Putamen (tissue), 1 donor: ENCODE measurements at regions not wholly inside any gene's neighbourhood (a gene's known extent, or its start where the extent isn't known, plus 50 kb on each side); places are given as distances from the start of the nearest gene placed in this dataset.
"Not testable (repeated sequence)": the region's sequence is repeated elsewhere in the genome, so short reads cannot be mapped to it uniquely, and the experiment has no call there.

Experiments
- DNase-seq: peaks from one replicate; pipeline ENCODE4 v3.0.0-alpha.2; 2016; ENCODE audit warnings: low spot score

DNA sequence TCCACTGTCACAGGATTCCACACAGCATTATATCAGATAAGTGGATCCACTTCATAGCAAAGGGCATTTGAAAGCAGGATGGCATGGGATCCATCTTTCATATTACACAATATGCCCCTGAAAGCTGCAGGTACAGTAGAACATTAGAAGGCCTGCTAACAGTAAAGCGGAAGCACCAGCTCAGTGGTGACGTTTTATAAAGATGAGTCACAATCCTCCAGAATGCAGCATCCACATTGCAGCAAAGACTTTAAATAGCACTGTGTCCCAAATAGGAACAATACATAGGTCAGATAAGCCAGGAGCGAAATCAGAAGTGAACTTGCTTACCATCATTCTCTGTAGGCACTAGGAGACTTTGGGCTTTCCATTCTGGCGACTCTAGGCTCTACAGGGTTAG, 609.5 kb upstream of the FAT1 start:
- DNase-seq, result no peak

- DNase-seq, result no peak
These were observed 611.7 kb upstream of the FAT1 start for GRCh38 chr4:187335339-187335738.

DNA sequence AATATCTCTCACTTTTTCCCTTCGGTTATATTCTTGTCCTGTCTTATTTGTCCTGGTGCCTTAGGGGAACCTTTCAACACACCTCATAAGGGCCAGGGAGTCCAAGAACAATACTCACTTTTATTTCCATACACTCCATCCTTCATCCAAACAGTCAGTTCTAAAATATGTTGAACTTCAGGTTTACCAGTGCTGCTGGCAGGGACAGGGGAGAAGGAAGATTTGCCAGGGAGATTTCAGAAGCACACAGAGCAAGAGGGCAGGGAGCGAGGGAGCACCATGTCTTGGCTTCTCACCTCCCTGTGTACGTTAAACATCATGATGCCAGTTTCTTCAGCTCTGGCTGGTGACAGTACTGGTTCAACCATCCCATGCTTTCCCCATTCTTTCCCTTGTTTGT, 631.1 kb upstream of the FAT1 start:
- no peak for DNase-seq

GRCh38 chr4:187357045-187357643, 633.5 kb upstream of the FAT1 start:
- DNase-seq, result no peak

DNA sequence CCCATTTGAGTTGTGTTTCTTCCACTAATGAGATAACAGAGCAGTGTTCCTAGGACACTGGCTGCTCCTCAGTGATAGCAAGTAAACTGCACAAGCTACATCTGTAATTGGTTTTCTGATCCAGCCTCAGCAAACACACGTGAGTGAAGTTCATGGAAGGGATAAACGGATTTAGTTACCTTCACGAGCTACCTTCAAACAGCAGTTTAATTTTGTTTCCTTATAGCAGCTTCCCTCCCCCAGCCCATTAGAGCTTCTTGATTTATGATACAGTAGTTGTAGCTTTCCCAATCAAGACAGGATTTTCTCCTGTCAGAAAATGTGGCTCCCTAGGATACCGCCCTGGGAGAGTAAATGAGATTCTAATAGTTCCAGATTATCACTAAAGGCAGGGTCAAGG, 634.2 kb upstream of the FAT1 start:
- no peak for DNase-seq

DNA sequence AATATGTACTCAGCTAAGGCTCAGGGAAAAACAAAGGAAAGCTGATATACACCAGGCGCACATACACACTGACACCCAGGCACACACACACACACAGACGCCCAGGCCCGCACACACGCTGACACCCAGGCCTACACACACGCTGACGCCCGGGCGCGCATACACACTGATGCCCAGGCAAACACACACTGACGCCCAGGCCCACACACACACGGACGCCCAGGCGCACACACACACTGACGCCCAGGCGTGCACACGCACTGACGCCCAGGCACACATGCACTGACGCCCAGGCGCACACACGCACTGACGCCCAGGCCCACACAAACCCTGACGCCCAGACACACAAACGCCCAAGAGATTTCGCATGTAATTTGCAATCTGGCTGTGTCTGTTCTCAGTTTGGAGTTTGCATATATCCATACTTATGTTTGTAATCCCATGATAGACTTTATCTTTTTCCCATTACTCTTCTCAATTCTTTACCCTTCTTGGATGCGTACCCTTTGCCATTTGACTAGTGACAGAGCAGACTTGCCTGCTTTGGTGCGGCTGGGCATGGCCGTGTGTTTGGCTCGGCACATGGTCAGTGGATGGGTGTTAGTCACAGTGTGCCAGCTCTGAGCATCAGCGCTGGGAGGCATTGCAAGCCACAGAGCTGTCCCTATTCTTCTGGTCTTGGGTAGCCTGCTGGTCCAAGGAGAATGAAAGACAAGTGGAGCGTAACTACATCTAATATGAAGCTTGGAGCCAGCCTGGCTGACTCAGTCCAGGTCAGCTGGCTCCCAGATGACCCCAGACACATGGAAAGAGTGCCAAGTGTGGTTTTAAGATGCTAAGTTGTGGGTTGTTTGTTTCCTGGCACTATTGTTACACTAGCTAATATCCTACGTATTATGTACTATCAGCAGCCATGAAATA, 632.4 kb upstream of the ZFP42 start:
- no peak for DNase-seq

- DNase-seq, result no peak
These were observed 631.2 kb upstream of the ZFP42 start for GRCh38 chr4:187364401-187364800.

- DNase-seq, result no peak
These were observed 630.7 kb upstream of the ZFP42 start for GRCh38 chr4:187364851-187365250.

DNA sequence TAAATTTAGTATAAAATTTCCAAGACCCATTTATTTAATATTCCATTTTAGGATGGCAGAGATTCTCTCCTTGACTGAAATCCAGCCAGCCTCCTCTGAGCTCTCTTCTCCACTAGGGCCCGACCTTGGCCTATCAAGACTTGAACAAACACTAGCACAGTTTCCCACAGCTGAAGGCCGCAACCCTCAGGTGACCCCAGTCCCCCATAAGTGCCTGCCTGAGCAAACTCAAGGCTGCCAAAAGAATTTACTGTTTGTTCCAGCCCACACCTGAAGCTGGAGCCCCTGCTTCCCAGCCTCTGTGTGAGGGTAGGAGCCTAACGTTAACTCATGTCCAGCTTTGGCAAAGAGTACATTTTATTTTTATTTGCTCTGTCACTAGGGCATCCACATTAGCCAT, 629.0 kb upstream of the ZFP42 start:
- no peak for DNase-seq

DNA sequence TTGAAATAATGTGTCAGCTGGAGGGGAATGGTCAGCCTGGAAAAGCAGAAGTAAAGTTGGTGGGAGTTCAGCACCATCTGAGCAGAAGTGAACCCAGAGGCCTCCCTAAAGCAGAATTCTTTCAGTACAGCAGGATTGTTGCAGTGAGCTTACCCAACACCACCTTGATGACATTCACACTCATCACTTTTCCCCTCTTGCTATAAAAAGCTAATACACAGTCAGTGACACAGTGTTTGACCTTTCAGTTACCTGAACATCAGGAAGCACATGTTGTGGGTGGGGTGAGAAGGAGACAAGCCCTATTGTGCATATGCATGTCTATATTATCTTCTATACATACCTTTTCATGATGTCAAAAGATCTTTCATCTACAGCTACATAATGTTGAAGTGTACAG, 624.7 kb upstream of the ZFP42 start:
- DNase-seq, result no peak

GRCh38 chr4:187378441-187378840, 617.1 kb upstream of the ZFP42 start:
- no peak for DNase-seq

DNA sequence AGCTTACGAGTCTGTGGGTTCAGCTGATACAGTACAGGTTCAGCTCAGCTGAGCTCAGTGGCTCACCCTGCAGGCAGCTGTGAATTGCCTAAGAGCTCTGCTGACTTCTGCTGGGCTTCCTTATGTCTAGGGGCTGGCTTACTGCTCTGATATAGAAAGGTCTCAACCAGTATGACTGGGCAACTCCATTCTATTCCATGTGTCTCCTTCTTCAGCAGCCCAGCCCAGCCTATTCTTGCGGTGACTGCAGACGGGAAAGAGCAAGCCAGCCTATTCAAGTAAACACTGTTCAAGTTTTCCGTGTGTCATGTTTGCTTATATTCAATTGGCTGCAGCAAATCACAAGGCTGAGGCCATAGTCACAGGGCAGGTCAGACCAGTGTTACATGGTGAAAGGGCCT, 615.4 kb upstream of the ZFP42 start:
- no peak for DNase-seq

DNA sequence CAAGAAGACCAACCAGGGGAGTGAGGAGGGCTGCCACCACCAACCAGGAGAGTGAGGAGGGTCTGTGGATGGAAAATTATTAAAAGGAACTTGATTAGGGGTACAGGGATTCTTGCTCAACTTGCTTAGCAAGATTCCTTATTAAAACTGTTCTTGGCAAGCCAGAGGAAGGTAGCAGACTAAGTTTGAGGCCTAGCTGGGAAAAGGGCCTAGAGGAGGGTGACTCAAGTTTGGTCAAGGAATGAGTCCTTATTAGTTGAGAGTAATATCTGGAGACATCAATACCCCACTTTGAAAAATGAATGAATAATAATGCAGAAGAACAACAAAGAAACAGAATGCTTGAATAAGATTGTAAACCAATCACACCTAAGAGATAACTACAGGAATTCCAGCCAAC, 612.4 kb upstream of the ZFP42 start:
- DNase-seq, result no peak

- DNase-seq, result no peak
These were observed 607.8 kb upstream of the ZFP42 start for GRCh38 chr4:187387739-187388138.

GRCh38 chr4:187389420-187389819, 606.2 kb upstream of the ZFP42 start:
- DNase-seq, result no peak

DNA sequence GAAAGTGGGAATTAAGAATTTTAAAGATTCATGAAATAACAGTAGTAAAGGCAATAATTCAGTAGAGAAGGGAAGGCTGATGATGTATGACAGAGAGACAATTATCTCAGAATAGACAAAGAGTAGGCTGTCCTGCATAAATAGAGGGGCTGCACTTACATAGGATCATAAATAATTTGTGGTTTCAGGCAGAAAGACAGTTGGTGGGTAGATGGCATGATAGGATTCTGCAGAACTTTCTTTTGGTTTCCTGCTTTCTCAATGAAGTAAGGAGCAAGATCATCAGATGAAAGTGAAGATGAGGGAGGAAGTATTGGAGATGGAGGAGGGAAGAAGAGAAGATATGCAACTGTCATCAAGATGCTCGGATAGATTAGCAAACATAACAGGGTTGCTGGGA, 604.9 kb upstream of the ZFP42 start:
- no peak for DNase-seq

DNA sequence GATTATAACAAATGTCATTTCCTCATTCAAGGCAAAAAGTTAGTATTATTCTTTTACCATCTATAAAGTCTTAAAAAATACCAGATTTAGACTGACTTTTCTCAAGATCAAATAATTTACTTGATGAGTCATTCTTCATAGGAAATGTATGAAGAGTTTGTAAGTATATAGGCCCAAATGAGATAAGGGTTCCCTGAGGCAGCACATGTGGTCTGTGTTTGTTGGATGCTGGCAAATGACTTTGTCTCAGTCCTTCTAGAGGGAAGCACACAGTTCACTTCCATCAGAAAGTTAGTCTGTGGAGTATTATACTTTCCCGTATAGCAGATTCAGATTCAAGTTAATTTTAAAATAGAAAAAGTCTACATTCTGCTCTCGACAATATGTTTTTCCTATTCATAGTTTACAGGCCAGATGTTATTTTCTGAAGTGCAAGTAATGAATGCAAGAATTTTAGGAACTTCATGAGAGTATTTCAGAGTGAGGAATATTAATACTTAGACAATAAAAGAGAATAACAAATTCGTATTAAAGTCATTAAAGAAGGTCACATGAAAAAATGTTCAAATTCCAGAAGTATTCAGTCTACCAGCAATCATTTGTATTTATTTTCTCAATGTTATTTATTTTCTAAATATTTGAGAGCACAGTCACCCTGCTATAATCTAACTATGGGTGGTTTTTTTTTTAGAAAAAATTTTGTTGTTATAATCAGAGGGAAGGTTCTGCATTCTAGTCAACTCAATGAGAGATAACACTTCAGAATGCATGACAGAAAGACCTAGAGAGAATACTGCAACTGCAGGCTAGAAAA, 601.8 kb upstream of the ZFP42 start:
- DNase-seq, result no peak

DNA sequence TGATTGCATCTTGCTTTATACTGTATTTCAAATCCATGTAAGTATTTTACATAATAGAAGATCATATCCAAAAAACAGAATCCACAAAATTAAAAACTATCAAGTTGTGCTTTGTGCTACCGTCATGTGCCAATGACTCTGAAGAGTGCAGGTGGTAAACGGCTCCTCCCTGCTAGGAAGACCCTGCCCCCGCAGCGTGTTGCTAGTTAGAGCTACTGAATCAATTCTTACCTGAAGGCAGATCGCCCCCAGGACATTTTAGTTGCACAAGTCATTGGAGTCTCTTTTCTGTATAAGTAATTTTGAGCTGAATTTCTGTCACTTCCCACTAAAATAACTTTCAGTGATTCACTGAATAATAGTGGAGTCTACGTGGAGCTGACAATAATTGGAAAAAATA, 599.5 kb upstream of the ZFP42 start:
- peak; percentile 49 for DNase-seq

GRCh38 chr4:187408447-187408846, 587.1 kb upstream of the ZFP42 start:
- DNase-seq, result not testable (repeated sequence)

GRCh38 chr4:187413564-187414358, 581.8 kb upstream of the ZFP42 start:
- no peak for DNase-seq

DNA sequence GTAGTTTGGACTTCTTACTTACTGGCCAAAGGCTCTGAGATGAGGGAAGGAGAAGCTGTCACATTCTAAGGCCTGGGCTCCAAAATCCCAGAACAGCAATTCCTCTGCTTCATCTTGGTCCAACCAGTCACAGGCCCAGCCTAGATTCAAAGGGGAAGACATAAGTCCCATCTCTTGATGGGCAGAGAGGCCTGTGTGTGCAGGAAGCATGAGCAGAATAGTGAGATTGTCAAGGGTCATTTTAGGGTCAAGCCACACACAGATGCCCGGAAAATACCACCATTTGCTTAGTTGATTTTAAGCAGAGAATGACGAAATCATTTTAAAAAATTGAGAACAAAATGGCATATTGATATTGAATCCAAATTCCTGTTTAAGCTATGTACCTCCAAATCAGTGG, 580.9 kb upstream of the ZFP42 start:
- no peak for DNase-seq

GRCh38 chr4:187415231-187415630, 580.3 kb upstream of the ZFP42 start:
- no peak for DNase-seq
